ENCODE measurements at regions not wholly inside any gene's neighbourhood (a gene's known extent, or its start where the extent isn't known, plus 50 kb on each side); places are given as distances from the start of the nearest gene placed in this dataset.

- in situ Hi-C loops (cut with HindIII; ENCODE audit: low pct_unique_long_range_greater_than_20kb, low sequenced_read_pairs) = no loop called here
- no peak for DNase-seq (ENCODE audit: low read depth in 1 of 2, low spot score in 1 of 2)
- TF ChIP-seq JUND (IDR thresholded peaks at IDR 0.05; ENCODE audit: low read depth) = no peak
Observed at GRCh38 chr22:25482868-25483639, 81.4 kb upstream of the GRK3 start.

GRCh38 chr22:25483931-25484330 is 80.5 kb upstream of the GRK3 start:
- DNase-seq (ENCODE audit: low read depth in 1 of 2, low spot score in 1 of 2) = no peak
- in situ Hi-C loops (cut with HindIII; ENCODE audit: low pct_unique_long_range_greater_than_20kb, low sequenced_read_pairs) = no loop called here
- no peak for TF ChIP-seq JUND (IDR thresholded peaks at IDR 0.05; ENCODE audit: low read depth)

GRCh38 chr22:25484521-25485315 is 79.8 kb upstream of the GRK3 start:
- in situ Hi-C loops (cut with HindIII; ENCODE audit: low pct_unique_long_range_greater_than_20kb, low sequenced_read_pairs) = no loop called here
- TF ChIP-seq JUND (IDR thresholded peaks at IDR 0.05; ENCODE audit: low read depth) = no peak
- DNase-seq (ENCODE audit: low read depth in 1 of 2, low spot score in 1 of 2) = no peak

GRCh38 chr22:25485626-25486545 is 78.6 kb upstream of the GRK3 start:
- no peak for DNase-seq (ENCODE audit: low read depth in 1 of 2, low spot score in 1 of 2)
- TF ChIP-seq JUND (IDR thresholded peaks at IDR 0.05; ENCODE audit: low read depth) = no peak
- in situ Hi-C loops (cut with HindIII; ENCODE audit: low pct_unique_long_range_greater_than_20kb, low sequenced_read_pairs) = no loop called here

DNA sequence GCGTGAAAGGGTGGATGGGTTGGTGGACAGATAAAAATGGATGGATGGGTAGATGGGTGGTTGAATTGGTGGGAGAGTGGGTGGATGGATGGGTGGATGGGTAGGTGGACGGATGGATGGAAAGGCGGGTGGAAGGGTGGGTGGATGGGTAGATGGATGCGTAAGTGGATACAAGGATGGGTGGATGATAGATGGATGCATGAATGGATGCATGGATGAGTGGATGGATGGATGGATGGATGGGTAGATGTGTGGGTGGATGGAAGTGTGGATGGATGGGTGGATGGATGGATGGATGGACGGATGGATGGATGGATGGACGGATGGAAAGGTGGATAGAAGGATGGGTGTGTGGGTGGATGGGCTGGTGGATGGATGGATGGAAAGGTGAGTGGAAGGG is 77.0 kb upstream of the GRK3 start:
- TF ChIP-seq JUND (IDR thresholded peaks at IDR 0.05; ENCODE audit: low read depth) = no peak
- no peak for DNase-seq (ENCODE audit: low read depth in 1 of 2, low spot score in 1 of 2)
- in situ Hi-C loops (cut with HindIII; ENCODE audit: low pct_unique_long_range_greater_than_20kb, low sequenced_read_pairs) = no loop called here

GRCh38 chr22:25488244-25489020 is 76.0 kb upstream of the GRK3 start:
- TF ChIP-seq JUND (IDR thresholded peaks at IDR 0.05; ENCODE audit: low read depth) = no peak
- peak in 1 of 2 experiments; percentile 34 for DNase-seq (ENCODE audit: low read depth in 1 of 2, low spot score in 1 of 2)
- in situ Hi-C loops (cut with HindIII; ENCODE audit: low pct_unique_long_range_greater_than_20kb, low sequenced_read_pairs) = no loop called here

DNA sequence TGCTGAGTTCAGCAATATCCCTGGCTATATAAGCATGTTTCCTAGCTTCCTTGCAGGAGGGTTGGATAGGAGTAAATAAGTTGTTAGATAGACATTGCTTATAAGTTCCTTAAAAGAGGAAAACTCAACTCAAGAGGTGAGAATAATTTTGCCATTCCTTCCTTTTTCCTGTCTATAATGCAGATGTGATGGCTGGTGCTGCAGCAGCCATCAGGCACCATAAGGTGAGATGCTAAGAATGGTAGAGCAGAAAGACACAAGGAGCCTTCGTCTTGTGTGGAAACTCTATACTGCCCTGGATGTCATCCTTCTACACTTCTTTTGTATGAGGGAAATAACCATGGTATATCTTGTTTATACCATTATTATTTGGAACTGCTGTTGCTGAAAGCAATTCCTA is 74.5 kb upstream of the GRK3 start:
- in situ Hi-C loops (cut with HindIII; ENCODE audit: low pct_unique_long_range_greater_than_20kb, low sequenced_read_pairs) = no loop called here
- no peak for TF ChIP-seq JUND (IDR thresholded peaks at IDR 0.05; ENCODE audit: low read depth)
- DNase-seq (ENCODE audit: low read depth in 1 of 2, low spot score in 1 of 2) = no peak

DNA sequence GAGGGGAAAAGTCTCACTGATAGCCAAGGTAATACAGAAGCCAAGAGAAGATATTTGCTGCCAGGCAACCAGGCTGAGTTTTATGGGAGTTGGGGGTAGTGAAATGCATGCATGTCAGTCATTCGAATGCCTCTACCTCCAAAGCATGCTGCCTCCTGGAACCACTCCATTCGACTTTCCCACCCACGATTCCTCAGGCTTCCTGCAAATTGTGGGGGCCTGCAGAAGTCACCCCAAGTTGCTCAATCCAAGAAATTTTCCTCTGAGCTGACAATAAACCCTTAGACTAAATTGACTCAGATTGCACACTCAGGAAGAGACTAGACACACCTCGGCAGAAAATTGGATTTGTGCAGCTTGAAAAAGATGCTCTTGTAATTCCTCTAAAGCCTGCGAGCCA is 73.6 kb upstream of the GRK3 start:
- no peak for TF ChIP-seq JUND (IDR thresholded peaks at IDR 0.05; ENCODE audit: low read depth)
- in situ Hi-C loops (cut with HindIII; ENCODE audit: low pct_unique_long_range_greater_than_20kb, low sequenced_read_pairs) = no loop called here
- DNase-seq (ENCODE audit: low read depth in 1 of 2, low spot score in 1 of 2) = no peak

GRCh38 chr22:25492162-25492561 is 72.3 kb upstream of the GRK3 start:
- in situ Hi-C loops (cut with HindIII; ENCODE audit: low pct_unique_long_range_greater_than_20kb, low sequenced_read_pairs) = no loop called here
- no peak for TF ChIP-seq JUND (IDR thresholded peaks at IDR 0.05; ENCODE audit: low read depth)
- DNase-seq (ENCODE audit: low read depth in 1 of 2, low spot score in 1 of 2) = no peak

GRCh38 chr22:25492841-25493734 is 71.4 kb upstream of the GRK3 start:
- TF ChIP-seq JUND (IDR thresholded peaks at IDR 0.05; ENCODE audit: low read depth) = no peak
- DNase-seq (ENCODE audit: low read depth in 1 of 2, low spot score in 1 of 2) = no peak
- in situ Hi-C loops (cut with HindIII; ENCODE audit: low pct_unique_long_range_greater_than_20kb, low sequenced_read_pairs) = no loop called here

DNA sequence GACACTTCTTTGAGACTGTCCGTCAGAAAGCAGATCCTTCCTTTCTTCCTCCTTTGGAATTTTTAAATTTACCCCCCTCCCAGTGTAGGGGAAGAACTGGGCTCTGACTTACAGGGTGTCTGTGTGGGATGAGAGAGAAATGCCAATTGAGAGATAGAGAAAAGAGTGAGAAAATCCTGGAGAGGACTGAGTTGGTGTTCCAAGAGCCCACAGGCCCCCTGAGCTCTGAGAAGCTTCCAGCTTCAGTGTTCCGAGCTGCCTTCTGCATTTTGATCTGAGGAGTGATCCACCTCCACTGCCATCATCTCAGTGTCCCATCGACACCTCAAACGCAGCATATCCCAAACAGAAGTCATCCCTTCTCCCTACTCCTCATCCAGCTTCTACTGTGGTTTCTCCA is 70.7 kb upstream of the GRK3 start:
- no peak for TF ChIP-seq JUND (IDR thresholded peaks at IDR 0.05; ENCODE audit: low read depth)
- in situ Hi-C loops (cut with HindIII; ENCODE audit: low pct_unique_long_range_greater_than_20kb, low sequenced_read_pairs) = no loop called here
- DNase-seq (ENCODE audit: low read depth in 1 of 2, low spot score in 1 of 2) = no peak
